ENCODE measurements at regions not wholly inside any gene's neighbourhood (a gene's known extent, or its start where the extent isn't known, plus 50 kb on each side); places are given as distances from the start of the nearest gene placed in this dataset.
"Not testable (repeated sequence)": the region's sequence is repeated elsewhere in the genome, so short reads cannot be mapped to it uniquely, and the experiment has no call there.

DNA sequence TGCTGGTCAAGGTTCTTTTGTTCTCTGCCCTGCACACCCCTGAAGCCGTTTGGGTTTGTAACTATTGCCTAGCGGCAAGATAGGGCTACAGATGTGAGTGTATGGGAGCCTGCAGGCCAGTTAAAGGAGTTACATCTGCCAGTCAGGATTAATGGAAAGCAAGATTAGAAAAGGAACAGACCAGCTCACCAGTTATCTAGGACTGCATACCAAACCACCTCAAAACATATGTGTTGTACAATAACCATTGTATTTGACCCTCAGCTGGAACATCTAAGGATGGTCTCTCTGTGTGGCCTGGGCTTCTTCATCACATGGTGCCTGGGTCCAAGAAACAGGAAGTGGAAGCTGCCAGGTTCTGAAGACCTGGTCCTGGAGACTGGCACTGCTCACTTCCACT lies 52.5 kb upstream of the FBXO28 start:
- DNase-seq = no peak

DNA sequence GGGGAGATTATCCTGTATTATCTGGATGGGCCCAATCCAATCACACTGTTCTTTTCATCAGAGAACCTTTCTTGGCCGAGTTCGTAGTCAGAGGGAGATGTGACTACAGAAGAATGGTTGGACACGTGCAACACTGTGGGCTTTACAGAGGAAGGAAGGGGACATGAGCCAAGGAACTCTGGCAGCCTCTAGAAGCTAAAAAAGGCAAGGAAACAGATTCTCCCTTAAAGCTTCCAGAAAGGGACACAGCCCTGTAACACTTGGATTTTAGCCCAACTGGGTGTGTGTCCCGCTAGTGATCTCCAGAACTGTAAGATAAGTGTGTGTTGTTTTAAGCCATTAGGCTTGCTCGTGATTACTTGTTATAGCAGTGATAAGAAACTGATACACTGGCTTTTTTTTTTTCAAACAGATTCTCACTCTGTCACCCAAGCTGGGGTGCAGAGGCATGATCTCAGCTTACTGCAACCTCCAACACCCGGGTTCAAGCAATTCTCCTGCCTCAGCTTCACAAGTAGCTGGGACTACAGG lies 53.9 kb upstream of the FBXO28 start:
- DNase-seq = no peak

DNA sequence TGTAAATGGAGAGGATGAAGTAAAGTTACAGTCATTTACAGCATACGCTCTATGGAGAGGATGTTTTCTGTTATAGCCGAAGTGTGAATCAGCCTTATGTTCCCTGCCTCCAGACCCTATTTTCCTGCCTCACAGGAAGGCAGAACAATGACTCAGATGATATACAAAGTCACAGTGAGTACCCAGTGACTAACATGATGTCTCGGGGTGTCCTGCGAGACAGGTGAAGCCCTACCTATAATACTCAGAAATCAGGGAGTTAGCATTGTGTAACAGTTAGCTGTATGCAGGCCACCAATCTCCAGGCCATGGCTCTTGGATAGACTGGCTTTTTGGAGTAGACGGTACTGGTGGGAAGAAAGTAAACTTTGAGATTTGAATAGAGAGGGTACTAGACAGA lies 55.6 kb upstream of the FBXO28 start:
- DNase-seq = no peak

DNA sequence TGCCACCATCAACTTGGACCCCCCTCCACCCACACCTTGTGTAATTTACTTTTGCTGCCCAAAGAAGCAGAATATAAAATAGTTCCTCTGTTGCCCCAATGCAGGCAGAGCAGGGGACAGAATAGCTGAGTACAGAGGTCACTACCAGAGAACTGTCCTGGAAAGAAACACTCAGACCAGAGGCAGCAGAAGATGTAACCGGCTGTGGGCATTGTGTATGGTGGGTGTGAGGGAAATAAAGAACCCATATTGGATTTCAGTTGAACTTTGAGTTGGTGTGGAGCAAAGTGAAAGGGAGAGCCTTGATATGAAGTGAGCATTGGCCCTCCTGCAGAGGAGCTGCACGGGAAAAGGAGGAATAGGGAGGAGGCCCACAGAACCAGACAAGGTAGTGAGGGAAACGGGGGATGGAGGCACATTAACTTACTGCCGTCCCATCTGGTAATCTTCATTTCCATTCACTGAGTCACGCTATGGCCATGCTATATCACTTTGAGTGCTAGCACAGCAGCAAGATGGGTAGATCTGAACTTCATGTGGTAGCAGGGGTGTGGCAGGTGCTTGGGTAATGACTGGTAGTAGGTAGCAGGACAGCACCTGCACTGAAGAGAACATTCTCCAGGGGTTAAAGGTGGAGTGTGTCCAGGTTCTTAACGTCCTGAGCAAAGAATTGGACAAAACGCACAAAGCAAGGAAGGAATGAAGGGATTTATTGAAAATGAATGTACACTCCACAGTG lies 56.3 kb upstream of the FBXO28 start:
- DNase-seq = no peak

DNA sequence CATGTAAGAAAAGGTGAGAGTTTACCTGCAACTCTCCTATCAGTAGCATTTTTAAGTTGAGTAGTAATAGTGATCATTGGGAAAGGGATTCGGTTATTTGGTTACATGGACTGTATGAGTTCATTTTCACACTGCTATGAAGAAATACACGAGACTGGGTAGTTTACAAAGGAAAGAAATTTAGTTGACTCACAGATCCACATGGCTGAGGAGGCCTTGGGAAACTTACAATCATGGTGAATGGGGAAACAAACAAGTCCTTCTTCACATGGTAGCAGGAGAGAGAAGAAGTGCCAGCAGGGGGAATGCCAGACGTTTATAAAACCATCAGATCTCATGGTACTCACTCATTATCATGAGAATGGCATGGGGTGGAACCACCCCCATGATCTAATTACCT lies 59.3 kb upstream of the FBXO28 start:
- DNase-seq = no peak

DNA sequence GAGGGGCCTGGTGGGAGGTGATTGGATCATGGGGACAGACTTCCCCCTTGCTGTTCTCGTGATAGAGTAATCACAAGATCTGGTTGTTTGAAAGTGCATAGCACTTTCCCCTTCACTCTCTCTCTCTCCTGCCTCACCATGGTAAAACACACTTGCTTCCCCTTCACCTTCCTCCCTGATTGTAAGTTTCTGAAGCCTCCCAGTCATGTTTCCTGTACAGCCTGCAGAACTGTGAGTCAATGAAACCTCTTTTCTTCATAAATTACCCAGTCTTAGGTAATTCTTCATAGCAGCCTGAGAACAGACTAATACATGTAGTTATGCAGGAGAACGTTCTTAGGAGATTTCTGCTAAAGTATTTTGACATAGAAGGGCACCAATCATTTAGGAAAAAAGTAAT lies 59.9 kb upstream of the FBXO28 start:
- no peak for DNase-seq

DNA sequence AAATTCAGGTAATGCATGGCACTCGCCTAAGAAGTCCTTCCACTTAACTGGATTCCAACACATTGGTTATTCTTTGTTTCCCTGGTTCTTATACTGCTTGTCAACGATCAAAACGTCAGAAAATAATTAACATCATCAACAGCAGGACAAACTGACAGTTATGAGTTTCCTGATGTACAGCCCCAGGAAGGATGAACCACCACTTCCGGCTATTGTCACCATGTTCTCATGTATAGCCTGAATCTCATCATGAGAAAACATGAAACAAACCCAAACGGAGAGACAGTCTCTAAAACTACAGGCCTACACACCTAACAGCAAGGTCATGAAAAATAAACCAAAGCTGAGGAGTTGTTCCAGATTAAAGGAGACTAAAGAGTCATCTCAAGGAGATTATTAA lies 60.5 kb upstream of the FBXO28 start:
- no peak for DNase-seq

DNA sequence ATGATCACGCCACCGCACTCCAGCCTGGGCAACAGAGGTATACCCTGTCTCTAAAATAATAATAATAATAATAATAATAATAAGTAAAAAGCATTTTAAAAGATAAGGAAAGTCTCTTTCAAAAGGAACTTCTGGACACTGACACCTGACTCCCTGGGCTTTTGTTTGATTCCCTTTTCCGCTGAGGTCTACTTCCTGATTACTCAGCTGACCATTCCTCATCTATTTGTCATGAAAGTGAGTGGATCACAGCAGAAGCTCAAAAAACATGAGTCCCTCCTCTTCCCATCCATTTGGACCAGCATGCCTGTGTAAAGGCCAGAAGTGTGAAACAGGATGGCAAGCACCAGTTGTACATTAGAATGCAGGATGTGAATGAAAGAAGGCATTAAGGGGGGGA lies 61.1 kb upstream of the FBXO28 start:
- no peak for DNase-seq

DNA sequence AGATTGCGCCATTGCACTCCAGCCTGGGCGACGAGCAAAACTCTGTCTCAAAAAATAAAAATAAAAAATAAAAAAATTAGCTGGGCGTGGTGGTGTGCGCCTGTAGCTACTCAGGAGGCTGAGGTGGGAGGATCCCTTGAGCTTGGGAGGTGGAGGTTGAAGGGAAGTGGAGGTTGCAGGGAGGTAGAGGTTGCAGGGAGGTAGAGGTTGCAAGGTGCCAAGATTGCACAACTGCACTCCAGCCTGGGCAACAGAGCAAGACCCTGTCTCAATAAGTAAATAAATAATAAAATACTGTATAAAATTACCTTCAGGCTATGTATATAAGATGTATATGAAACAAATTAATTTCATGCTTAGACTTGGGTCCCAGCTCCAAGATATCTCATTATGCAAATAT lies 62.1 kb upstream of the FBXO28 start:
- not testable (repeated sequence) for DNase-seq

DNA sequence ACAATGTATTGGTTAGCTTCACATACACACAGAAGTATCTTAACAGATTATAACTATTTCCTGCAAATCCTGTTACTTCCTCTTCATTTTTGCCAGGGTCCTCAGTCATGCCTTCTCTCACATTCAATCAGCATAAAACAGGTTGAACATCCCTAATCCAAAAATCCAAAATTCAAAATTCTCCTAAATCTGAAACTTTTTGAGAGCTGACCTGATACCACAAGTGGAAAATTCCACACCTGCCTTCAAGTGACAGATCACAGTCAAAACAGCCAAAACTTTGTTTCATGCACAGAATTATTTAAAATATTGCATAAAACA lies 62.9 kb upstream of the FBXO28 start:
- DNase-seq = no peak

DNA sequence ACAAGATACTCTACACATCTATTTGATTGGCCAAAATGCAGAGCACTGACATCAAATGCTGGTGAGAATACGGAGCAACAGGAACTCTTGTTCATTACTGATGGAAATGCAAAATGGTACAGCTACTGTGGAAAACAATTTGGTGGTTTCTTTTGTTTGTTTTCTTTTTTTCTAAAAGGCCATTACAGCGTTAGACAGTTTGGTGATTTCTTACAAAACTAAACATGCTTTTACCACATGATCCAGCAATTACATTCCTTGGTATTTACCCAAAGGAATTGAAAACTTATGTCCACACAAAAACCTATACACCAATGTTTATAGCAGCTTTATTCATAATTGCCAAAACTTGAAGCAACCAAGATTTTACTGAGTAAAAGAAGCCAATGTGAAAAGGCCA lies 66.4 kb upstream of the FBXO28 start:
- DNase-seq = no peak

DNA sequence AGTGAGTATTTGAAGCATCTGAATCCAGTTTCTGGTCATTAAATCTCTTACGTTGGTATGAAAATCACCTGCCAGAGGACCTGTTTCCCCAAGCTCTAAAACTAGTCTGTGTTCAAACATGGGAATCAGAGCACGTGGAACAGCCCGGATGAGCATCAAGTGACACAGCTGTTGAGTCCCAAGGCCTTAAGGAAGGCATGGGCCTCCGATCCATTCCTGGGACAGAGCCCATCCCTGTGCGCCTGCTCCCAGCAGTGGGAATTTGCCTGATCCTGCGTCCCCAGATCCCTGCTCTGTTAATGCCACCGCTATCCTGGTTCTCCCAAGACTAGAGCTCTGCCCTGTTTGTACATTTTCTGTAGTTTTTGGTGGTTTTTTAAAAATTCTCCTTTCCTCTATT lies 68.4 kb upstream of the FBXO28 start:
- no peak for DNase-seq

DNA sequence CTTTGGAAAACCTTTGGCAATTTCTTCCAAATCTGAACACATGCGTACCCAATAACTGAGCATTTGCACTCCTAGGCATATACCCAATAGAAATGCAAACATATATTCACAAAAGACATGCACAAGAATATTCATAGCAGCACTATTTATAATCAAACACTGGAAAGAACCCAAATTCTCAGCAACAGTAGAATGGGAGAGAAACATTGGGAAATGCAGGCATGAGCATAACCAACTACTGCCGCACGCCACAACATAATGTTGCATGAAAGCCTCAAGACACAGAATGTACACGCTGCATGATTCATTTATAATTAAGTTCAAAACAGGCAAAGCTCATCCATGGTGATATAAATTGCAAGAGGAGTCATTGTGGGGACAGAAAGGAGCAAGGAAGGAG lies 69.5 kb upstream of the FBXO28 start:
- DNase-seq = no peak

DNA sequence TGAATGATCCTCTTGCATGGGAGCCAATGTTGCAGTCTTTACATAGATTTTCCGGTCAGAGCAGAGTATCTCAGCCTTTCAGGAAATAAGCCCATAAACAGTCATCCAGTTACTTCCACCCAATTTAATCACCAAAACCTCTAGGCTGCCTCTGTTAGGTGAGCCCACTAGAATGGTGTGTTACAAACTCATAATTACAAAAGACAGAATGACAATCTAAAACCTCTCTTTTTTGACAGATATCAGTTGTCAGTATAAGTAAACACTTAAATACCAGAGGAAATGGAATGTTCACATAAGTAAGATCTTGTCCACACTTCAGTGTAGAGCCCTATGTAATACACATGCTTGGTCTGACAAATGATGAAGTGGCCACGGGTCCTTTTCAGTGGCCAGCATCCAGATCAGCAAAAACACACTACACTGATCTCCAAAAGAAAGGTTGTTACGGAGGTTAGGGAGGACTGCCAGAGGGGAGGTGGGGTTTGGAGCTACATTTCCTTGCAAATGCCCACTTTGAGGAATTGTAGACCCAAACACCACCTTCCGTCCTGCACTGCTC lies 71.3 kb upstream of the FBXO28 start:
- no peak for DNase-seq

DNA sequence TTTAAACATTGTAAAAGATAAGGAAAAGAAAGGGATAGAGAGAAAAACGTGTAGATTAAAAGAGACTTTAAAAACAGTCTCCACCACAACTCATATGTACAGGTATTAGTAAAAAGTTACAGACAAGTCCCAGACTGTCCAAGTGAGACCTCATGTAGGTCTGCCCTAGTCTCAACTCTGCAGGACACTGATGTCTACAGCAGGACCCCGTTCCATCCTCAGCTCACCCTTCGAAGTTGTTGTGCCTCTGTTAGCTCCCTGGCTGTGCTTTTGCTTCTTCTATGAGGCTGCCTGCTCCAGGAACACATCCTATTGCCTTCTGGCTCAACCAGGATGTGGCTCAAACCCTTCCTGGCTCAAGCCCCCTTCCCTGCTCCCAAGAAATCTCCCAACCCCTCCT lies 72.9 kb upstream of the FBXO28 start:
- no peak for DNase-seq

DNA sequence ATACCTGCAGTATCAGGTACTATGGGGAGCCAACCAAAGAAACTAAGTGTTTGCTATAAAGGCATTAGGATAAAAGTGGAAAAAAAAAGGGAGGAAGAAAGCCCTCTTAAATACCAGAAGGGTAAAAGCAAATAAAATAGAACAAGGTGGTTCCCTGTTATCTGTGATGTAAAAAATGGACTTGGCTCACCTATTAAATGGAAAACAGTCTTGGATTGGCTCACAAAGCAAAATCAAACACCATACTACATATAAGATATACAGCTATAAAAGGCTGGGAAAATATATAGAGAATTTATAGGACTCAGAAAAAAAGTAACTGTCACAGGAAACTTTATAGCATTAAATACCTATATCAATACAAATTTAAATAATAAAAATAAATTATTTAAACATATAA lies 73.5 kb upstream of the FBXO28 start:
- not testable (repeated sequence) for DNase-seq

DNA sequence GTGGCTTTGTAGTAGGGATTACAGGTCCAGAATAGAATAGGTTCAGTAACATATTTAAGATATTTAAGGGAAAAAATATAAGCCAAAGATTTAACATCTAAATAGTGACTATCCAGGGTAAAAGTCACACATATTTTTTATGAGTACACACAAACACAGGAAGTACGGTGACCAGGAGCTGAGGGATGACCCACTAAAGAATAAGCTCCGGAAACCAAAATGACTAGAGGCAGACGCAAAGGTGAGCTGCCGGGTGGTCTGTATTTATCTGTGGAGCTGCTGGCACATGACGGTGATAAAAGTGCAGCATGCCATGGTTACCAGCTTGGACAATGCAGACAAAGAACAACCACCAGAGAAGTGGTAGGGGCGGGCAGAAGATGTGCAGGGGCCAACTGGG lies 73.9 kb upstream of the FBXO28 start:
- not testable (repeated sequence) for DNase-seq

DNA sequence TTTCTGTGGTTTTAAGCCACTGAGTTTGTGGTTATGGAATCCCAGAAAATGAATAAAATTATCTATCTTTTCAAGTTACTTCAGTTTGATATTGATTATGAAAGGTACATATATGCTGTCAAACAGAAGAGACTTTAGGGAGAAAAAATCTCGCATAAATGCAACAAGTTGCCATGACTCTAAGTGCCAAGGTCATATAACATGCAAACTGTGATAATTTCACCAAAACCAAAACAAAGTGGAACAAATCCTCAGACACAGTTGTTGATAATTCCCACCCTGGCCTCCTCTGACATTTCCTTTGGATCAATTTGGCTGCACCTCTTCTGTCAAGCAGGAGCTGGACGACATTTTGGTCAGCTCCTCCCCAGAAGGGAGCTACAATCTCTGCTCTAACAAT lies 75.1 kb upstream of the FBXO28 start:
- not testable (repeated sequence) for DNase-seq

DNA sequence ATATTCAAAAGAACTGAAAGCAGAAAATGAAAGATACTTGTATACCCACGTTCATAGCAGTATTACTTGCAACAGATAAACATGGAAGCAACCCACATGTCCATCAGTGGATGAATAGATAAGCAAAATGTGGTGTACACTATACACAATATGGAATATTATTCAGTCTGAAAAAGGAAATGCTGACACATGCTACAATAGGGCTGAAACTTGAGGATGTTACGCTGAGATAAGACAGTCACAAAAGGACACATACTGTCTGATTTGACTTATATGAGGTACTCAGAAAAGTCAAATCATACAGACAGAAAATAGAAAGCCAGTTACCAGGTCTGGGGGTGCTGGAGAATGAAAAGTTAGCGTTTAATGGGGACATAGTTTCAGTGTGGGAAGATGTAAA lies 76.5 kb upstream of the FBXO28 start:
- not testable (repeated sequence) for DNase-seq

DNA sequence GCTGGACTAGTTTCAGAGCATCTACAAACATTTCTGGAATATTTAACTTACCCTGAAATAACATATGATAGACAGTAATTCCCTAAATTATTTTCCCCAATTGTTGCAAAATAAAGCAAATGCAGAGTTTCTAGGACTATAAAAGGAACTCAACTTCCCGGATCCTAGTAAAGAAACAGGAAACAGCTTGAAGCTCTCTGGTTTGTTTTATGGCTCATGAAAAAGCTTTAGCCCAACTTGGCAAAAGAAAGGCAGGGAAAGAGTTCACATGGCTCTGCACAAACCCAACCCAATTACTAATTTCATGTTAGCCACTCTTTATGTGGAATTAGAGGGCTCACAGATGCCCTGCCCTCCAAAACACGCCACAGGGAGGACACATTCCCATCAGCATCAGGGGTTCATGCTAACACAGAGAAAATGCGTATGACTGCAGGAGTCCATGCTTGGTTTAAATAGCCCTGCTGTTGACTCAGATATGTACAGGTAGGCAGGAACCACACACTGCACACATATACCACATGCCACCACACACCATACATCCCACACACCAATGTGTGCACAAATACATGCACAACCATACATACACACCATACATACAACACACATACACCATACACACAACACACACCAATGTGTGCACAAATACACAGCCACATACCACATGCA lies 81.2 kb upstream of the FBXO28 start:
- DNase-seq = not testable (repeated sequence)

DNA sequence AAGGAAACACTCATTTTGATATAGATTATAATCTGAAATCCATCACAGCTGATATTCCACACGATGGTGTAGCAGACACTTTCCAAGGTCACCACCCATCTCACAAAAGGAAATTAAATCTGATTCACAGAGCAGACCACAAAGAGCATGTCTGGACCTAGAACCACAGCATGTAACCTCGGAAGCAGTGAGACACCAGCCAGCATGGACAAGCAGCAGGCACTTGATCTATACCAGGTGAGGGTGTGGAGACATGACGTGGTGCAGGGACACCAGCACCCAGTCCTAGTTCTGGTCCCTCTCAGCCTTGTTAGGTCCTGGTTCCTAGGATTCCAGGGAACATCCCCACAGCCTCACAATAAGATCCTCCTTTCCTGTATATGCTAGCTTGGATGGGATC lies 81.9 kb upstream of the FBXO28 start:
- not testable (repeated sequence) for DNase-seq

DNA sequence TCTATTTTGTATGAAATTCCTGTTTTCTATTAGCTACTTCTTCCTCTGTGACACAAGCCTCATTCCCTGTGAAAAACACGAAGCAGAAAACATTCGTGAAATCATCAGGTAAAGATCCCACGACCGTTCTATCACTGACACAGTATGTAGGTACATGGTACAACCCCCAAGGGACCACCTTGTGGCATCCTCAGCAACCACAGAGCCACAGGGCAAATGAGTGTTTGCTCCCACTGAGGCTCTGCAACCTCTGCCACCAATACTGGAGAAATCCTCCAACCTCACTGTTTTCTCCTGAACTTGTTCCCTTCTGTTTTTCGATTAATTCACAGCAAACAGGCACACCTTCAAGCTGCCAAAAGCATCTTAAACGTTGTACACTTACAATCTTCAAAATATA lies 83.7 kb upstream of the FBXO28 start:
- DNase-seq = not testable (repeated sequence)

DNA sequence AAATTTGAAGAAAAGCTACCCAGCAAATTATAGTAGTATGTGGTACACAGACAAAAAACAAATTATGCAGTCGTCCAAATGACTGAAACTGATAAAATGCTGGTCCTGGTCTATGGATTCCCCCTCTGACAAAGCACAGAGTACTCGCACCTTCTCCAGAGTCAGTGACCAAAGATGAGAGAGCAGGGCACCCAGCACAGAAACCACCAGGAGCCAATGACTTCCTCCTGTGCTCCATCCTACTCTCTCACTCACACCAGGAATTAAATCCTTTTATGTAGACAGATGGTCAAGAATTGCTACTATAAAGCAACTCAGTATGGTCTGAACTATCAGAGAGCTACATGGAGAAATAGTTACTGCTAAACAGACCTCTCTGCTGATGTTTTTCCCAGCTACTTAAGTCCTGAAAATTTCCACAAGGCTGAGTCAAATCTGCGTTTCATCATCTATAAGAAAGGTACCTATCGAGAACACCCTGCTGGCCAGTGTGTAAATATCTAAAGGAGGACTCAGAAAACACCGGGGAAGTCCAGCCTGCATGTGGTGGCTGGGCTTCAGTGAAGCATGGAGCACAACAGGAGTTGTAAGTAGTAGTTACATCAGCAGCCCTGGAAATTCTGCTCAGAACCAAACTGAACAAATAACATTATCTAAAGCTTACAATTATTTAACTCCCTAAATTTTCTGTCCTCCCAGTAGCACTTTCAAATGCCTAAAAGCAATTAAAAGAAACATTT lies 84.5 kb upstream of the FBXO28 start:
- DNase-seq = not testable (repeated sequence)

DNA sequence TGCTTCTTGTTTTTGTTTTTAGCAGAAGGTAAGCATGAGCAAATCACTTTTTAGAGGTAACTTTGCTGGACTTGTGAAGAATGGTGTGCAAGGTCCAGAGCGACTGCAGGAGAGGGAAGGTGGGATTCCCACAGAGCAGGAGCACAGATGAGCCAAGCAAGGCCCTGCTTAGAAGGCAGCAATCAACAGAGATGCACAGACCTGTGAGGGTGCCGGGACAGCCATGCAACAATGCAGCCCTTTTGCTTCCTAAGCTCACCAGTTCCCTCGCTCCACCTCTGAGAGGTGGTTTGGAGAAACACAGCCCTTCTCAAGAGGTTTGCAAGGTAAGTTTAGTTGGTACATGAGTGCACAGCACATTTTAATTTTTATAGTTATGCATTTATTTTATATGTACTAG lies 85.1 kb upstream of the FBXO28 start:
- DNase-seq = not testable (repeated sequence)
